ENCODE measurements at regions not wholly inside any gene's neighbourhood (a gene's known extent, or its start where the extent isn't known, plus 50 kb on each side); places are given as distances from the start of the nearest gene placed in this dataset.

DNA sequence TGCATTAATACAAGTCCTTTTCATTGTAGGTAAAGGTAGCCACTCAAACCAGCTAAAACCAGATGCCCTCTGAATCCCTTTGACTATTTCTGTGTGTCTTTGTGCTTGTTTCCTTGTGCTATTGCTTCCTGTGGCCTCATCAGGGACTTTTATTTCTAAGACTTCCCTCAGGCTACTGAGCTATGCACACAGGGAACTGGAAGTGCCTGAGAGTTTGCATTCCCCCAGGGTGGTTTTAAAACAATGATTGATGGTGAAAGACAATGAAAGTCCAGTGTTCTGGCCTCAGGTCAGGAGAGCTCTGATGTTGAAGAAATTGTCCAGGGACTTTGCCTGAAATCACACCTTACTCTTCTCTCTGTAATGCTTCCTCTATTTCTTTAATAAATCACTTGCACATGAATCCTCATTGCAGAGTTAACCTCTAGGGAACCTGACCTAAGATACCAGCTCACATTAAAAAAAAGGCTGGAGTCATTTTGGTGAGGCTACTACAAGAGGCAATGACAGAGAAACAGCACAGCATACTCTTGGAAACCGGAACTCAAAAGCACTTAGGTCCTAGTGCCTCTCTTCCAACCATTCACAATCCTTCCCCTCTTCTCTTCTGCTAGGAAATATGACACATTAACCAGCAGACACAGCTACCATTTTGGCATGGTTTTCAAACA, 158.1 kb upstream of the NREP start:
- Histone ChIP-seq H3K4me3 (ENCODE audit: low read length) (no peak overlapping the region), H3K27me3 (ENCODE audit: low read length) (no peaks in the 10 kb centered on the region), H3K9ac (ENCODE audit: low read length) (no peak overlapping the region), H2AFZ (ENCODE audit: low read length) (no peak overlapping the region), H3K79me2 (ENCODE audit: low read length) (no peaks in the 10 kb centered on the region), H3K9me3 (ENCODE audit: low read length) (no peaks in the 10 kb centered on the region), H3K36me3 (ENCODE audit: low read depth, low read length) (no peaks in the 10 kb centered on the region), H3K4me1 (ENCODE audit: insufficient read depth, low read length) (no peaks in the 10 kb centered on the region), H3F3A (ENCODE audit: low read length, unreplicated experiment) (no peaks in the 10 kb centered on the region), H3K27ac (ENCODE audit: low read length) (no peak overlapping the region), H4K20me1 (ENCODE audit: low read length) (no peaks in the 10 kb centered on the region), H3K4me2 (ENCODE audit: low read length) (no peak overlapping the region), H3K9me2 (replicated peaks; ENCODE audit: low read length) (no peaks in the 10 kb centered on the region)
- POLR2A ChIA-PET (ENCODE audit: unreplicated experiment): no interaction called here
- intact Hi-C loops (cut with micrococcal nuclease): no loop called here
- CTCF ChIA-PET: interaction anchor here (0.6 kb wide), 1 partner anchor 1050 kb away, joined by 3 read pairs; no protein-coding TSS in a partner anchor
- TF ChIP-seq EZH2 (IDR thresholded peaks at IDR 0.05; ENCODE audit: low read length, unreplicated experiment) (no peak), EZH2phosphoT487 (IDR thresholded peaks at IDR 0.05; ENCODE audit: borderline replicate concordance, low read length) (no peak)
- TF ChIP-seq, protein P1, sequence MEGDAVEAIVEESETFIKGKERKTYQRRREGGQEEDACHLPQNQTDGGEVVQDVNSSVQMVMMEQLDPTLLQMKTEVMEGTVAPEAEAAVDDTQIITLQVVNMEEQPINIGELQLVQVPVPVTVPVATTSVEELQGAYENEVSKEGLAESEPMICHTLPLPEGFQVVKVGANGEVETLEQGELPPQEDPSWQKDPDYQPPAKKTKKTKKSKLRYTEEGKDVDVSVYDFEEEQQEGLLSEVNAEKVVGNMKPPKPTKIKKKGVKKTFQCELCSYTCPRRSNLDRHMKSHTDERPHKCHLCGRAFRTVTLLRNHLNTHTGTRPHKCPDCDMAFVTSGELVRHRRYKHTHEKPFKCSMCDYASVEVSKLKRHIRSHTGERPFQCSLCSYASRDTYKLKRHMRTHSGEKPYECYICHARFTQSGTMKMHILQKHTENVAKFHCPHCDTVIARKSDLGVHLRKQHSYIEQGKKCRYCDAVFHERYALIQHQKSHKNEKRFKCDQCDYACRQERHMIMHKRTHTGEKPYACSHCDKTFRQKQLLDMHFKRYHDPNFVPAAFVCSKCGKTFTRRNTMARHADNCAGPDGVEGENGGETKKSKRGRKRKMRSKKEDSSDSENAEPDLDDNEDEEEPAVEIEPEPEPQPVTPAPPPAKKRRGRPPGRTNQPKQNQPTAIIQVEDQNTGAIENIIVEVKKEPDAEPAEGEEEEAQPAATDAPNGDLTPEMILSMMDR (conservative IDR thresholded peaks at IDR 0.05; ENCODE audit: low read depth, low read length): no peak
- ATAC-seq (no peak), DNase-seq (no peak)
- BruUV-seq (replicated peaks): no TSS peak

DNA sequence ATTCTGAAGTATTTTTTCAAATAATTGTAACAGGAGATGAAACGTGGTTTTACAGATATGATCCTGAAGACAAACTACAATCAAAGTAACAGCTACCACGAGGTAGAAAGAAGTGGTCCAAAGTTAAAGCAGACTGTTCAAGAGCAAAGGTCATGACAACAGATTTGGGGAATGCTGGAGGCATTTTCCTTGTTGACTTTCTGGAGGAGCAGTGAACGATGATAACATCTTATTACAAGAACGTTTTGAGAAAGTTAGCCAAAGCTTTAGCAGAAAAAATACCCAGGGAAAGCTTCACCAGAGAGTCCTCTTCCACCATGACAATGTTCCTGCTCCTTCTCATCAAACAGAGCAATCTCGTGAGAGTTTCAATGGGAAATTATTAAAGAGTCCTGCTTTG, 145.4 kb upstream of the NREP start:
- H3K4me3 ChIP-seq (ENCODE audit: low read length): no peak overlapping the region

More for the DNA sequence above, 145.4 kb upstream of the NREP start:
- intact Hi-C loops (cut with micrococcal nuclease): loop anchor here (5.0 kb wide), 1 partner anchor 55 kb away; no protein-coding TSS in a partner anchor
- ATAC-seq: no peak
- Histone ChIP-seq H3F3A (ENCODE audit: low read length, unreplicated experiment) (no peaks in the 10 kb centered on the region), H3K9ac (ENCODE audit: low read length) (no peak overlapping the region), H3K27ac (ENCODE audit: low read length) (no peak overlapping the region), H3K4me2 (ENCODE audit: low read length) (no peak overlapping the region), H3K27me3 (ENCODE audit: low read length) (no peaks in the 10 kb centered on the region), H2AFZ (ENCODE audit: low read length) (peak overlapping the region; percentile 40; the same call in 1 of the 2 replicates), H3K4me1 (ENCODE audit: insufficient read depth, low read length) (no peaks in the 10 kb centered on the region), H3K9me2 (replicated peaks; ENCODE audit: low read length) (no peaks in the 10 kb centered on the region; the same call in 1 of the 2 replicates), H4K20me1 (ENCODE audit: low read length) (no peaks in the 10 kb centered on the region), H3K9me3 (ENCODE audit: low read length) (no peaks in the 10 kb centered on the region), H3K36me3 (ENCODE audit: low read depth, low read length) (no peaks in the 10 kb centered on the region), H3K79me2 (ENCODE audit: low read length) (no peaks in the 10 kb centered on the region)
- CTCF ChIA-PET: no interaction called here
- BruUV-seq (replicated peaks): no TSS peak
- DNase-seq: no peak
- POLR2A ChIA-PET (ENCODE audit: unreplicated experiment): no interaction called here
- TF ChIP-seq, protein P1 (conservative IDR thresholded peaks at IDR 0.05; ENCODE audit: low read depth, low read length): no peak
- TF ChIP-seq EZH2 (IDR thresholded peaks at IDR 0.05; ENCODE audit: low read length, unreplicated experiment) (no peak), EZH2phosphoT487 (IDR thresholded peaks at IDR 0.05; ENCODE audit: borderline replicate concordance, low read length) (no peak)
